WTC11 (cell line): ENCODE measurements at regions not wholly inside any gene's neighbourhood (a gene's known extent, or its start where the extent isn't known, plus 50 kb on each side); places are given as distances from the start of the nearest gene placed in this dataset.

Experiments
- ATAC-seq: fragments of 200-7000 bp; cut with Tn5 transposase; 2 replicates; pipeline ENCODE4 v1.10.0; 2021; ENCODE audit warnings: mild to moderate bottlenecking, moderate library complexity
- CTCF ChIA-PET: fragments of 300-600 bp; sonication (Branson Sonifier 250); formaldehyde crosslinking; loops from one replicate; lab custom pipeline; 2021; ENCODE audit warnings: antibody characterized with exemption; lab: Charles Lee
- POLR2A ChIA-PET: fragments of 350-600 bp; sonication (Branson Sonifier 250); formaldehyde crosslinking; loops from one replicate; lab custom pipeline; 2021; ENCODE audit warnings: antibody characterized with exemption; lab: Charles Lee
- DNase-seq: peaks from one replicate; pipeline ENCODE4 v3.0.0; 2021; ENCODE audit warnings: low spot score
- H3K27ac Mint-ChIP-seq: 2 replicates; pipeline ENCODE4 v1.8.0; 2021; ENCODE audit warnings: mixed read lengths
- H3K27me3 Mint-ChIP-seq: 2 replicates; pipeline ENCODE4 v1.8.0; 2021; ENCODE audit warnings: low read depth, mild to moderate bottlenecking, moderate library complexity, mixed read lengths
- H3K36me3 Mint-ChIP-seq: 2 replicates; pipeline ENCODE4 v1.8.0; 2021; ENCODE audit warnings: mixed read lengths
- H3K4me1 Mint-ChIP-seq: 2 replicates; pipeline ENCODE4 v1.8.0; 2022; ENCODE audit warnings: mixed read lengths
- H3K4me3 Mint-ChIP-seq: 2 replicates; pipeline ENCODE4 v1.8.0; 2021; ENCODE audit warnings: mild to moderate bottlenecking, moderate library complexity, mixed read lengths
- H3K9me3 Mint-ChIP-seq: 2 replicates; pipeline ENCODE4 v1.8.0; 2021; ENCODE audit warnings: mixed read lengths
- AR ChIP-seq: fragments of 250-450 bp; sonication (Bioruptor Pico); IDR thresholded peaks from 2 replicates; pipeline ENCODE4 v1.9.0; 2021; ENCODE audit warnings: mild to moderate bottlenecking
- ATF1 ChIP-seq: sonication (generic); formaldehyde crosslinking; IDR thresholded peaks from 2 replicates; pipeline ENCODE4 v1.8.1; 2023; ENCODE audit warnings: mild to moderate bottlenecking, moderate library complexity, missing genetic modification reagents
- CBFB ChIP-seq: sonication (generic); formaldehyde crosslinking; IDR thresholded peaks from 2 replicates; pipeline ENCODE4 v1.8.1; 2022; ENCODE audit warnings: mild to moderate bottlenecking, low read depth, missing genetic modification reagents
- CREM ChIP-seq: sonication (generic); formaldehyde crosslinking; IDR thresholded peaks from 2 replicates; pipeline ENCODE4 v1.8.1; 2022; ENCODE audit warnings: mild to moderate bottlenecking, missing genetic modification reagents, moderate library complexity
- GTF2I ChIP-seq: fragments of 250-450 bp; sonication (Bioruptor Pico); conservative IDR thresholded peaks from 2 replicates; pipeline ENCODE4 v1.4.0; 2021; ENCODE audit warnings: mild to moderate bottlenecking
- IRF2 ChIP-seq: sonication (generic); formaldehyde crosslinking; IDR thresholded peaks from 2 replicates; pipeline ENCODE4 v1.8.0; 2022; ENCODE audit warnings: low read depth, missing genetic modification reagents, borderline replicate concordance
- JAZF1 ChIP-seq: fragments of 250-450 bp; sonication (Bioruptor Pico); IDR thresholded peaks from 2 replicates; pipeline ENCODE4 v1.9.0; 2021; ENCODE audit warnings: moderate library complexity, mild to moderate bottlenecking, inconsistent platforms
- NFATC4 ChIP-seq: fragments of 250-450 bp; sonication (Bioruptor Pico); IDR thresholded peaks from 2 replicates; pipeline ENCODE4 v1.9.0; 2021; ENCODE audit warnings: mild to moderate bottlenecking
- NFE2L1 ChIP-seq: sonication (generic); formaldehyde crosslinking; IDR thresholded peaks from 2 replicates; pipeline ENCODE4 v1.8.1; 2023; ENCODE audit warnings: missing genetic modification reagents
- OVOL2 ChIP-seq: fragments of 250-450 bp; sonication (Bioruptor Pico); IDR thresholded peaks from 2 replicates; pipeline ENCODE4 v1.9.0; 2021; ENCODE audit warnings: mild to moderate bottlenecking, borderline replicate concordance
- RELA ChIP-seq: sonication (generic); formaldehyde crosslinking; IDR thresholded peaks from 2 replicates; pipeline ENCODE4 v1.8.1; 2022; ENCODE audit warnings: missing genetic modification reagents, mild to moderate bottlenecking, borderline replicate concordance
- SOX15 ChIP-seq: fragments of 250-450 bp; sonication (Bioruptor Pico); IDR thresholded peaks from 2 replicates; pipeline ENCODE4 v1.9.0; 2021; ENCODE audit warnings: mild to moderate bottlenecking
- ZBTB21 ChIP-seq: sonication (generic); formaldehyde crosslinking; IDR thresholded peaks from 2 replicates; pipeline ENCODE4 v1.8.1; 2023; ENCODE audit warnings: mild to moderate bottlenecking, missing genetic modification reagents, borderline replicate concordance
- ZNF121 ChIP-seq: sonication (generic); formaldehyde crosslinking; IDR thresholded peaks from 2 replicates; pipeline ENCODE4 v1.8.0; 2023; ENCODE audit warnings: missing genetic modification reagents
- ZNF138 ChIP-seq: sonication (generic); formaldehyde crosslinking; conservative IDR thresholded peaks from 2 replicates; pipeline ENCODE4 v1.8.1; 2022; ENCODE audit warnings: mild to moderate bottlenecking, moderate library complexity, missing genetic modification reagents
- ZNF219 ChIP-seq: sonication (generic); formaldehyde crosslinking; IDR thresholded peaks from 2 replicates; pipeline ENCODE4 v1.8.0; 2023; ENCODE audit warnings: missing genetic modification reagents, mild to moderate bottlenecking, borderline replicate concordance
- ZNF281 ChIP-seq: sonication (generic); formaldehyde crosslinking; IDR thresholded peaks from 2 replicates; pipeline ENCODE4 v1.8.0; 2023; ENCODE audit warnings: mild to moderate bottlenecking, missing genetic modification reagents
- ZNF317 ChIP-seq: sonication (generic); formaldehyde crosslinking; IDR thresholded peaks from 2 replicates; pipeline ENCODE4 v1.8.1; 2023; ENCODE audit warnings: low read depth, mild to moderate bottlenecking, moderate library complexity, missing genetic modification reagents, borderline replicate concordance
- TF ChIP-seq, protein P1 (sequence below): fragments of 250-450 bp; sonication (Bioruptor Pico); IDR thresholded peaks from 2 replicates; pipeline ENCODE4 v1.9.0; 2021; ENCODE audit warnings: moderate library complexity, mild to moderate bottlenecking, inconsistent platforms, borderline replicate concordance
- TF ChIP-seq, protein P2 (sequence below): sonication (generic); formaldehyde crosslinking; IDR thresholded peaks from 2 replicates; pipeline ENCODE4 v1.8.0; 2022; ENCODE audit warnings: mild to moderate bottlenecking, missing genetic modification reagents
- TF ChIP-seq, protein P3 (sequence below): sonication (generic); formaldehyde crosslinking; IDR thresholded peaks from 2 replicates; pipeline ENCODE4 v1.8.1; 2022; ENCODE audit warnings: low read depth, mild to moderate bottlenecking, moderate library complexity, missing genetic modification reagents, borderline replicate concordance

GRCh38 chr4:15373363-15373762 lies 54.5 kb upstream of the C1QTNF7 start:
- H3K4me1 Mint-ChIP-seq: peaks cover 33% of the 10 kb centered on the region
- ATAC-seq (no peak), DNase-seq (no peak)
- H3K36me3 Mint-ChIP-seq: no peaks in the 10 kb centered on the region
- H3K27me3 Mint-ChIP-seq: no peaks in the 10 kb centered on the region; the same call in 1 of the 2 replicates
- CTCF ChIA-PET: no interaction called here
- no peaks in the 10 kb centered on the region for H3K9me3 Mint-ChIP-seq
- no peak for TF ChIP-seq NFATC4
- TF ChIP-seq ZNF281 (CRISPR knock-in tag): no peak
- no peak for TF ChIP-seq ZNF138 (CRISPR knock-in tag)
- TF ChIP-seq CBFB: no peak
- TF ChIP-seq NFE2L1 (CRISPR knock-in tag): no peak
- TF ChIP-seq ZBTB21 (CRISPR knock-in tag): no peak
- no peak for TF ChIP-seq JAZF1 (CRISPR knock-in tag)
- no peak for TF ChIP-seq OVOL2 (CRISPR knock-in tag)
- no peak for TF ChIP-seq IRF2 (CRISPR knock-in tag)
- no peak for TF ChIP-seq ATF1
- no peak for TF ChIP-seq GTF2I (CRISPR knock-in tag)
- no peak for TF ChIP-seq ZNF121
- TF ChIP-seq AR (CRISPR knock-in tag): no peak
- TF ChIP-seq, protein P1, sequence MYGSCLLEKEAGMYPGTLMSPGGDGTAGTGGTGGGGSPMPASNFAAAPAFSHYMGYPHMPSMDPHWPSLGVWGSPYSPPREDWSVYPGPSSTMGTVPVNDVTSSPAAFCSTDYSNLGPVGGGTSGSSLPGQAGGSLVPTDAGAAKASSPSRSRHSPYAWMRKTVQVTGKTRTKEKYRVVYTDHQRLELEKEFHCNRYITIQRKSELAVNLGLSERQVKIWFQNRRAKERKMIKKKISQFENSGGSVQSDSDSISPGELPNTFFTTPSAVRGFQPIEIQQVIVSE (CRISPR knock-in tag): no peak
- TF ChIP-seq, all 79 proteins: peak for 0
- POLR2A ChIA-PET: no interaction called here
- no peak overlapping the region for H3K4me3 Mint-ChIP-seq
- H3K27ac Mint-ChIP-seq: no peak overlapping the region

- Mint-ChIP-seq H3K27me3 (no peaks in the 10 kb centered on the region; the same call in 1 of the 2 replicates), H3K4me1 (peaks cover 35% of the 10 kb centered on the region), H3K27ac (no peak overlapping the region), H3K9me3 (no peaks in the 10 kb centered on the region), H3K4me3 (no peak overlapping the region), H3K36me3 (no peaks in the 10 kb centered on the region)
- ATAC-seq (no peak), DNase-seq (no peak)
- TF ChIP-seq SOX15 (CRISPR knock-in tag) (no peak), ZNF121 (no peak)
- TF ChIP-seq, protein P2, sequence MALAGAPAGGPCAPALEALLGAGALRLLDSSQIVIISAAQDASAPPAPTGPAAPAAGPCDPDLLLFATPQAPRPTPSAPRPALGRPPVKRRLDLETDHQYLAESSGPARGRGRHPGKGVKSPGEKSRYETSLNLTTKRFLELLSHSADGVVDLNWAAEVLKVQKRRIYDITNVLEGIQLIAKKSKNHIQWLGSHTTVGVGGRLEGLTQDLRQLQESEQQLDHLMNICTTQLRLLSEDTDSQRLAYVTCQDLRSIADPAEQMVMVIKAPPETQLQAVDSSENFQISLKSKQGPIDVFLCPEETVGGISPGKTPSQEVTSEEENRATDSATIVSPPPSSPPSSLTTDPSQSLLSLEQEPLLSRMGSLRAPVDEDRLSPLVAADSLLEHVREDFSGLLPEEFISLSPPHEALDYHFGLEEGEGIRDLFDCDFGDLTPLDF: no peak
- ChIA-PET POLR2A (no interaction called here), CTCF (no interaction called here)
Measured at GRCh38 chr4:15374656-15375055, 53.2 kb upstream of the C1QTNF7 start.

DNA sequence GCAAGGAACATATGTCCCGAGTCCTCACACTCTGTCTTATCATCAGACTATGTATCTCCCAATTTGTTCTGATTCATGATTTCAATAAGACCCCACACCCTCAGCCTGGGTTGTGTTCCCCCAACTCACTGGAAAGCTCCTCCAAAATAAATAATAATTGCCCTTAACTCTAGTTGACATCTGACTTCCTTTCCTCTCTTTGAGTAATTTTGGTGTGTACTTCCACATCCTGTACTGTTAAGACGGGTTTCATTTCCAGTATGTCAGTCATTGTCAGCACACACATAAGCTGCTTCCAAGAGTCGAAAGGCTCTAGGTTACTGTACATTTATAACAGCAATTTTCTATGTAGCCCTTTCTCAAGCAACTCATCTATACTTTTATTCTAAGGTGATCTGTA lies 52.2 kb upstream of the C1QTNF7 start:
- Mint-ChIP-seq H3K4me1 (peaks cover 35% of the 10 kb centered on the region), H3K4me3 (no peak overlapping the region), H3K36me3 (no peaks in the 10 kb centered on the region), H3K27ac (no peak overlapping the region), H3K9me3 (no peaks in the 10 kb centered on the region), H3K27me3 (no peaks in the 10 kb centered on the region; the same call in 1 of the 2 replicates)
- ChIA-PET CTCF (no interaction called here), POLR2A (no interaction called here)
- ATAC-seq (no peak), DNase-seq (no peak)
- TF ChIP-seq CBFB (no peak), AR (CRISPR knock-in tag) (no peak), ATF1 (no peak), ZNF219 (no peak), RELA (CRISPR knock-in tag) (no peak), CREM (CRISPR knock-in tag) (no peak), ZNF121 (no peak), ZNF317 (CRISPR knock-in tag) (no peak)
- TF ChIP-seq, protein P3, sequence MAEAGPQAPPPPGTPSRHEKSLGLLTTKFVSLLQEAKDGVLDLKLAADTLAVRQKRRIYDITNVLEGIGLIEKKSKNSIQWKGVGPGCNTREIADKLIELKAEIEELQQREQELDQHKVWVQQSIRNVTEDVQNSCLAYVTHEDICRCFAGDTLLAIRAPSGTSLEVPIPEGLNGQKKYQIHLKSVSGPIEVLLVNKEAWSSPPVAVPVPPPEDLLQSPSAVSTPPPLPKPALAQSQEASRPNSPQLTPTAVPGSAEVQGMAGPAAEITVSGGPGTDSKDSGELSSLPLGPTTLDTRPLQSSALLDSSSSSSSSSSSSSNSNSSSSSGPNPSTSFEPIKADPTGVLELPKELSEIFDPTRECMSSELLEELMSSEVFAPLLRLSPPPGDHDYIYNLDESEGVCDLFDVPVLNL: no peak
